Thyroid gland (tissue), 4 donors: ENCODE measurements at regions not wholly inside any gene's neighbourhood (a gene's known extent, or its start where the extent isn't known, plus 50 kb on each side); places are given as distances from the start of the nearest gene placed in this dataset.

ENCODE experiments used
- POLR2A ChIP-seq, 2 donors: fragments of 450-650 bp; IDR thresholded peaks; one replicate each; pipeline ENCODE4 v1.6.1; 2017; ENCODE audit warnings: antibody characterized with exemption in 2 of 2, mild to moderate bottlenecking in 2 of 2, moderate library complexity in 1 of 2
- TF ChIP-seq, protein P1 (sequence below), 6 experiments: fragments of 200-600 bp in 3 of 6; fragments of 450-650 bp in 3 of 6; sonication (generic) in 3 of 6; IDR thresholded peaks; one replicate each; pipeline ENCODE4 v1.5.1; 2016 to 2019; ENCODE audit warnings: antibody characterized with exemption in 6 of 6, mild to moderate bottlenecking in 2 of 6, inconsistent platforms in 1 of 6, moderate library complexity in 1 of 6

DNA sequence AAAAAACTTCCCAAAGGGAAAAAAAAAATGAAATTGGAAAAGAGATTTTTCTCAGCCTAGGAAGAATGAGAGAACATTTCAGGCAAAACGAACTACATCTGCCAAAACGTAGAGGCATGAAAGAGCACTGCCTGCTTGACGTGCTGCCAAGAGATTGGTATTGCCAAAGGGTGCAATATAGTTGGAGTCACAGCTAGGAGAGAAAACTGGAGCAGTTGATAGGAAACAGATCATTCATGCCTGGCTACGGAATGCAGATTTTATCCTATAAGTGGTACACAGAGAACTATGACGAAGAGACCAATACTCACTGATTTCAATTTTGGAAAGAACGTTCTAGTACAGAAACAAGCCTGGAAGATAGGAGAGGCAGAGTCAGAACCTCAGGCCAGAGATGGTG is 68.4 kb upstream of the IQCM start:
- TF ChIP-seq POLR2A (IDR thresholded peaks at IDR 0.05): no peak
- TF ChIP-seq, protein P1, sequence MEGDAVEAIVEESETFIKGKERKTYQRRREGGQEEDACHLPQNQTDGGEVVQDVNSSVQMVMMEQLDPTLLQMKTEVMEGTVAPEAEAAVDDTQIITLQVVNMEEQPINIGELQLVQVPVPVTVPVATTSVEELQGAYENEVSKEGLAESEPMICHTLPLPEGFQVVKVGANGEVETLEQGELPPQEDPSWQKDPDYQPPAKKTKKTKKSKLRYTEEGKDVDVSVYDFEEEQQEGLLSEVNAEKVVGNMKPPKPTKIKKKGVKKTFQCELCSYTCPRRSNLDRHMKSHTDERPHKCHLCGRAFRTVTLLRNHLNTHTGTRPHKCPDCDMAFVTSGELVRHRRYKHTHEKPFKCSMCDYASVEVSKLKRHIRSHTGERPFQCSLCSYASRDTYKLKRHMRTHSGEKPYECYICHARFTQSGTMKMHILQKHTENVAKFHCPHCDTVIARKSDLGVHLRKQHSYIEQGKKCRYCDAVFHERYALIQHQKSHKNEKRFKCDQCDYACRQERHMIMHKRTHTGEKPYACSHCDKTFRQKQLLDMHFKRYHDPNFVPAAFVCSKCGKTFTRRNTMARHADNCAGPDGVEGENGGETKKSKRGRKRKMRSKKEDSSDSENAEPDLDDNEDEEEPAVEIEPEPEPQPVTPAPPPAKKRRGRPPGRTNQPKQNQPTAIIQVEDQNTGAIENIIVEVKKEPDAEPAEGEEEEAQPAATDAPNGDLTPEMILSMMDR (IDR thresholded peaks at IDR 0.05): no peak
